ENCODE measurements at regions not wholly inside any gene's neighbourhood (a gene's known extent, or its start where the extent isn't known, plus 50 kb on each side); places are given as distances from the start of the nearest gene placed in this dataset.

DNA sequence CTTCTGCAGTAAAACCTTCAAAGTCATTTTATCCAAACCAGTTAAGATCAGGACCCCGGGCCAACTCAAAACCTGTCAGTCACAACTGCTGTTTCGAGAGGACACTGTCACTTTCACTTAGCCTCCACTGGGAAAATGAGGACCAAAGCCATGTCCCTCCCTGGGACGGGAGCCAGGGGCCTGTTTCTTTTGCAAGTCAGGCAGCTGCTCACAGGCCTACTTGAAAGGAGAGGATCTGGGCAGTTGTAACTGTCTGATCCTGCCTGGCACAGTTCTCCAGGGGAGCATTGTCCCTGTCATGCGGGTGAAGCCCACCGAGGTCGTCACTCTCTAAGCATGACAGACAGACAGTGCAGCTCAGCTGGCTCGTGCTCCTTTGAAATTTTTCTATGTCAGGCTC is 276.2 kb downstream of the NPIPA8 start:
- Histone ChIP-seq H3K4me3 (ENCODE audit: control extremely low read depth in 1 of 5, extremely low read depth in 1 of 5, insufficient read depth in 1 of 5, low read depth in 2 of 5, low read length in 4 of 5) (no peak overlapping the region), H3K9ac (ENCODE audit: low read length) (no peak overlapping the region), H3K27ac (ENCODE audit: low read length in 2 of 2) (no peak overlapping the region), H3K9me3 (ENCODE audit: control extremely low read depth in 1 of 3, control insufficient read depth in 2 of 3, insufficient read depth in 1 of 3, low read length in 2 of 3) (peaks cover 0 to 12% (median 0%) of the 10 kb centered on the region in 3 donors), H4K20me1 (ENCODE audit: control insufficient read depth, insufficient read depth, low read length, poor library complexity, severe bottlenecking) (no peaks in the 10 kb centered on the region), H2AFZ (ENCODE audit: insufficient read depth, low read depth, low read length, poor library complexity, severe bottlenecking) (no peak overlapping the region), H3K36me3 (replicated peaks in 1 of 2; ENCODE audit: control extremely low read depth in 1 of 2, control insufficient read depth in 1 of 2, extremely low read depth in 1 of 2, insufficient read depth in 2 of 2, low read length in 1 of 2) (no peaks in the 10 kb centered on the region), H3K4me1 (ENCODE audit: control insufficient read depth in 2 of 2, insufficient read depth in 2 of 2, low read length in 2 of 2) (no peaks in the 10 kb centered on the region), H3K4me2 (replicated peaks; ENCODE audit: low read depth, low read length, poor library complexity, severe bottlenecking) (no peak overlapping the region), H3K79me2 (ENCODE audit: control insufficient read depth, insufficient read depth, low read length) (no peaks in the 10 kb centered on the region), H3K27me3 (replicated peaks in 1 of 4; ENCODE audit: control extremely low read depth in 1 of 4, control insufficient read depth in 3 of 4, insufficient read depth in 4 of 4, low read length in 3 of 4) (peaks cover 0 to 11% (median 3%) of the 10 kb centered on the region in 4 experiments)
- Mint-ChIP-seq H3K4me1 (no peaks in the 10 kb centered on the region), H3K9me3 (ENCODE audit: insufficient read depth) (peaks cover 4% of the 10 kb centered on the region), H3K27me3 (peaks cover 27% of the 10 kb centered on the region), H3K27ac (no peak overlapping the region), H3K4me3 (no peak overlapping the region)
- WGBS (ENCODE audit: insufficient coverage), result 78% methylated on average over 7 of the region's 7 CpGs
- intact Hi-C loops (cut with micrococcal nuclease), result no loop called here
- TF ChIP-seq EZH2 (IDR thresholded peaks at IDR 0.05; ENCODE audit: borderline replicate concordance, insufficient read depth, low read depth, low read length, poor library complexity, severe bottlenecking), result no peak
- TF ChIP-seq, protein P1, sequence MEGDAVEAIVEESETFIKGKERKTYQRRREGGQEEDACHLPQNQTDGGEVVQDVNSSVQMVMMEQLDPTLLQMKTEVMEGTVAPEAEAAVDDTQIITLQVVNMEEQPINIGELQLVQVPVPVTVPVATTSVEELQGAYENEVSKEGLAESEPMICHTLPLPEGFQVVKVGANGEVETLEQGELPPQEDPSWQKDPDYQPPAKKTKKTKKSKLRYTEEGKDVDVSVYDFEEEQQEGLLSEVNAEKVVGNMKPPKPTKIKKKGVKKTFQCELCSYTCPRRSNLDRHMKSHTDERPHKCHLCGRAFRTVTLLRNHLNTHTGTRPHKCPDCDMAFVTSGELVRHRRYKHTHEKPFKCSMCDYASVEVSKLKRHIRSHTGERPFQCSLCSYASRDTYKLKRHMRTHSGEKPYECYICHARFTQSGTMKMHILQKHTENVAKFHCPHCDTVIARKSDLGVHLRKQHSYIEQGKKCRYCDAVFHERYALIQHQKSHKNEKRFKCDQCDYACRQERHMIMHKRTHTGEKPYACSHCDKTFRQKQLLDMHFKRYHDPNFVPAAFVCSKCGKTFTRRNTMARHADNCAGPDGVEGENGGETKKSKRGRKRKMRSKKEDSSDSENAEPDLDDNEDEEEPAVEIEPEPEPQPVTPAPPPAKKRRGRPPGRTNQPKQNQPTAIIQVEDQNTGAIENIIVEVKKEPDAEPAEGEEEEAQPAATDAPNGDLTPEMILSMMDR (IDR thresholded peaks at IDR 0.05), result no peak
- ATAC-seq (ENCODE audit: low read depth) (no peak), DNase-seq (no peak)
- ChIA-PET POLR2A (no interaction called here), CTCF (no interaction called here)

DNA sequence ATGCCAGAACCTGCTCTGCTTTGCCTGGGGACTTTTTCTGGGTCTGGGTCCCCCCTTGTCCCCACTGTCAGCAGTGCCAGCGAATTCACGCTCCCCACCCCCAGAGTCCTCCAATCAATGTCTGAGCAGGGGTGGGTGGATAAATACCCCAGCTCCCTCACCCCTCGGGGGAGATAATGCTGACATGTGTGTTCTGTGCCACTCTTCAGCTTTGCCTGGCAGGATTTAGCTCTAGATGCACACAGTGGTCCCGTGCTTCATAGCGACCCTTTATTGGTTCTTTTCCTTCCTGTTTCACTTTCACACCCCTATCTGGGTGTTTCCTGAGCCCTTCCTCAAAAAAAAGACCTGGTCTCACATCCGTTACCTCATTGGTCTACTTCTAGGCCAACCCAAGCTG is 277.0 kb downstream of the NPIPA8 start:
- peaks cover 0 to 11% (median 3%) of the 10 kb centered on the region in 4 experiments for H3K27me3 ChIP-seq (replicated peaks in 1 of 4; ENCODE audit: control extremely low read depth in 1 of 4, control insufficient read depth in 3 of 4, insufficient read depth in 4 of 4, low read length in 3 of 4)
- no peak overlapping the region for H3K9ac ChIP-seq (ENCODE audit: low read length)
- no peak overlapping the region for H3K27ac ChIP-seq (ENCODE audit: low read length in 2 of 2)
- DNase-seq (no peak), ATAC-seq (ENCODE audit: low read depth) (no peak)
- TF ChIP-seq, protein P1 (IDR thresholded peaks at IDR 0.05), result no peak
- no peak for TF ChIP-seq EZH2 (IDR thresholded peaks at IDR 0.05; ENCODE audit: borderline replicate concordance, insufficient read depth, low read depth, low read length, poor library complexity, severe bottlenecking)
- intact Hi-C loops (cut with micrococcal nuclease), result no loop called here
- CTCF ChIA-PET, result no interaction called here
- no peak overlapping the region for H3K4me3 ChIP-seq (ENCODE audit: control extremely low read depth in 1 of 5, extremely low read depth in 1 of 5, insufficient read depth in 1 of 5, low read depth in 2 of 5, low read length in 4 of 5)
- H2AFZ ChIP-seq (ENCODE audit: insufficient read depth, low read depth, low read length, poor library complexity, severe bottlenecking), result no peak overlapping the region
- no peaks in the 10 kb centered on the region for H3K36me3 ChIP-seq (replicated peaks in 1 of 2; ENCODE audit: control extremely low read depth in 1 of 2, control insufficient read depth in 1 of 2, extremely low read depth in 1 of 2, insufficient read depth in 2 of 2, low read length in 1 of 2)
- Mint-ChIP-seq H3K27me3 (peaks cover 27% of the 10 kb centered on the region), H3K9me3 (ENCODE audit: insufficient read depth) (no peaks in the 10 kb centered on the region), H3K4me3 (no peak overlapping the region), H3K4me1 (no peaks in the 10 kb centered on the region), H3K27ac (no peak overlapping the region)
- no peak overlapping the region for H3K4me2 ChIP-seq (replicated peaks; ENCODE audit: low read depth, low read length, poor library complexity, severe bottlenecking)
- peaks cover 0 to 12% (median 0%) of the 10 kb centered on the region in 3 donors for H3K9me3 ChIP-seq (ENCODE audit: control extremely low read depth in 1 of 3, control insufficient read depth in 2 of 3, insufficient read depth in 1 of 3, low read length in 2 of 3)
- H3K4me1 ChIP-seq (ENCODE audit: control insufficient read depth in 2 of 2, insufficient read depth in 2 of 2, low read length in 2 of 2), result no peaks in the 10 kb centered on the region
- POLR2A ChIA-PET, result no interaction called here
- WGBS (ENCODE audit: insufficient coverage), result 81% methylated on average over 3 of the region's 6 CpGs
- H4K20me1 ChIP-seq (ENCODE audit: control insufficient read depth, insufficient read depth, low read length, poor library complexity, severe bottlenecking), result no peaks in the 10 kb centered on the region
- no peaks in the 10 kb centered on the region for H3K79me2 ChIP-seq (ENCODE audit: control insufficient read depth, insufficient read depth, low read length)

Data from B cell (primary cell).